OCI-LY7 (cell line): ENCODE measurements at regions not wholly inside any gene's neighbourhood (a gene's known extent, or its start where the extent isn't known, plus 50 kb on each side); places are given as distances from the start of the nearest gene placed in this dataset.

ENCODE experiments used
- EZH2phosphoT487 ChIP-seq: fragments of 200-600 bp; sonication (generic); IDR thresholded peaks from 2 replicates; pipeline ENCODE4 v1.6.1; 2018; ENCODE audit warnings: low read depth, borderline replicate concordance, mild to moderate bottlenecking, mixed run types, antibody characterized with exemption, low read length, moderate library complexity, mixed read lengths
- TF ChIP-seq, protein P1 (sequence below): fragments of 200-600 bp; sonication (generic); conservative IDR thresholded peaks from 2 replicates; pipeline ENCODE4 v1.5.1; 2014; ENCODE audit warnings: mild to moderate bottlenecking, antibody characterized with exemption, low read length, moderate library complexity, mixed read lengths

DNA sequence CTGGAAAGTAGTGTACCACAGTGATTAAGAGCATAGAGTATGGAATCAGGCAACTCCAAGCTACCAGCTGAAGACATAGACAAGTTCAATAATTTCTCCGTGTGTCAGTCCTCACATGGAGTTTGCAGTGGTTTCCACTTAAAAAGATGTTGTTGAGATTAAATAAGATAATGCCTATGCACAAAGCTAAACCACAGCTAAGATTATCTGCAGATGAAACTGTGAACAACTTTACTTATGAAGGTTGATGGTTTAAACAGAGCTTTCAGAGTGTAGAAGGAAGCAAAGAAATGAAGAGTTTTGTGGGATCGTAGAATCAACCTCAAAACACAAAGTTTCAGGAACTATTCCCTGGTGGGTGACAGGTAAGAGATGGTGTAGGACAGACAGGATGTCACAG, 223.5 kb upstream of the IL12B start:
- TF ChIP-seq, protein P1, sequence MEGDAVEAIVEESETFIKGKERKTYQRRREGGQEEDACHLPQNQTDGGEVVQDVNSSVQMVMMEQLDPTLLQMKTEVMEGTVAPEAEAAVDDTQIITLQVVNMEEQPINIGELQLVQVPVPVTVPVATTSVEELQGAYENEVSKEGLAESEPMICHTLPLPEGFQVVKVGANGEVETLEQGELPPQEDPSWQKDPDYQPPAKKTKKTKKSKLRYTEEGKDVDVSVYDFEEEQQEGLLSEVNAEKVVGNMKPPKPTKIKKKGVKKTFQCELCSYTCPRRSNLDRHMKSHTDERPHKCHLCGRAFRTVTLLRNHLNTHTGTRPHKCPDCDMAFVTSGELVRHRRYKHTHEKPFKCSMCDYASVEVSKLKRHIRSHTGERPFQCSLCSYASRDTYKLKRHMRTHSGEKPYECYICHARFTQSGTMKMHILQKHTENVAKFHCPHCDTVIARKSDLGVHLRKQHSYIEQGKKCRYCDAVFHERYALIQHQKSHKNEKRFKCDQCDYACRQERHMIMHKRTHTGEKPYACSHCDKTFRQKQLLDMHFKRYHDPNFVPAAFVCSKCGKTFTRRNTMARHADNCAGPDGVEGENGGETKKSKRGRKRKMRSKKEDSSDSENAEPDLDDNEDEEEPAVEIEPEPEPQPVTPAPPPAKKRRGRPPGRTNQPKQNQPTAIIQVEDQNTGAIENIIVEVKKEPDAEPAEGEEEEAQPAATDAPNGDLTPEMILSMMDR = no peak
- no peak for TF ChIP-seq EZH2phosphoT487
